GM19455 (cell line): ENCODE measurements at regions not wholly inside any gene's neighbourhood (a gene's known extent, or its start where the extent isn't known, plus 50 kb on each side); places are given as distances from the start of the nearest gene placed in this dataset.

Source experiments
- ATAC-seq: cut with Tn5 transposase; IDR thresholded peaks from one replicate; pipeline ENCODE4 v1.9.1; 2021; ENCODE audit not compliant: unreplicated experiment

DNA sequence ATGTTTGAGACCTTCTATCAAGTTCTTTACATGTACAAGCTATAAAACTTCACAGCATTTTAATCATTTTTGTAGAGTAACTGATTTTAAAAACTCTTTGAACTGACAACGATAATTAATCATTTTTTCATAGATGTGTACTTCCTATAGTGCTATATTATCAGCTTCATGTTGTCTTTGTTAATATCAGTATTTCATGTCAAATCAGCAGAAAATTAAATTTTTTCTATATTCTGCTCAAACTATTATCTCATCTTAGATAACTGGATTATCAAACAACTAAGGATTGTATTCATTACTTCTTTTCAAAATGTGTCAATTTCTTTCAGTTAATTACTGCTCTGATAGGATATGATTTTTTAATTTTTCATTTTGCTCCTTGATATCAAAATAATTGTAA is 214.6 kb upstream of the RGS18 start:
- ATAC-seq, result no peak

DNA sequence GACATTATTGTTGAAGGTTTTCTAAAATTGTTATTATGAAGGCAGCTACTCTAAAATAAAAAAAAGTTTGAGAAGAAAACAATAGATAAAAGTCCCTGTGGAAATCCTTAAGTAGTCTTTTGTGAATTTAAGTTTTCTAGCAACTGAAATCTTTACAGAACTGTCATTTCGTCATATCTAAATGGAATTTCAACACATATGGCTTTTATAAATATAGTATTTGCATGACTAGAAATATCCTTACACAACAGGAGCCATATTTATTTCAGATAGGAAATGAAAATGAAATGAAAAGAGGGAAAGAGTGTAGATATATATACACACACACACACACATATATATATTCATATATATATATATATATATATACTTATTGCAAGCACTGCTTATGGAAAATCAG is 204.7 kb upstream of the RGS18 start:
- no peak for ATAC-seq

DNA sequence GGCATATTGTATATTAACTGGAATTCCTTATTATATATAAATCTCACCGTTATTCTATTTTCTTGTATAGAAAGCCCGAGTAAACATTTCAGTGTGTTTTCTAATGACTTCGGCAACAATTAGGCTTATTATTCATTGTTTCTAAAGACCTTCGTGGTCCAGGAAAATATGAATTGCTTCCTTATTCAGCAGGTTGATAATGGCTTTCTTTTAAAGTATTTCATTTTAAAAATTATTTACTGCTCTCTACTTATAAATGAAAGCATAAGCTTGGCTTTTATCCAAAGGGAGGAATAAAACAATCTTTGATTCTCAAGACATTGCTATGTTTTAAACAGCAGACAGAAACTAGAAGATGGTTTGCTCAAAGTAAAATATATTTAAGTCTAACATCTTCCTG is 198.4 kb upstream of the RGS18 start:
- ATAC-seq, result no peak

DNA sequence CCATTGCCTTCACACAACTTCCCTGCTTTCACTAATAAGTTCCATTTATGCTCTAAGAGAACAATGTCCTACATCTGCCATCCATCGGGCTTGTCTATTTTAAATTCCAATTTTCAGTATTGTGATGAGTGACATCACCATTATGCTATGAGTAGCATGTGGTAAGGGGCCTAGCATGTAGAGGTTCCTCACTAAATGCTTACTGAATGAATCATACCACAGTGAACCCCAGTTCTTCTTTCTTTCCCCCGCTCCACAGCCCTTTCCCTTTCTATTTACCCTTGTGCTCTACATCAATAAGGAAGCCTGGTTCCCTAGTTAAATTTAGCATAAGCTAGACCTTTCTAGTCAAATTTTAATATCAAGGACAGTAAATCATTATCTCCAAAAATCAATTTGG is 195.0 kb upstream of the RGS18 start:
- ATAC-seq, result no peak

DNA sequence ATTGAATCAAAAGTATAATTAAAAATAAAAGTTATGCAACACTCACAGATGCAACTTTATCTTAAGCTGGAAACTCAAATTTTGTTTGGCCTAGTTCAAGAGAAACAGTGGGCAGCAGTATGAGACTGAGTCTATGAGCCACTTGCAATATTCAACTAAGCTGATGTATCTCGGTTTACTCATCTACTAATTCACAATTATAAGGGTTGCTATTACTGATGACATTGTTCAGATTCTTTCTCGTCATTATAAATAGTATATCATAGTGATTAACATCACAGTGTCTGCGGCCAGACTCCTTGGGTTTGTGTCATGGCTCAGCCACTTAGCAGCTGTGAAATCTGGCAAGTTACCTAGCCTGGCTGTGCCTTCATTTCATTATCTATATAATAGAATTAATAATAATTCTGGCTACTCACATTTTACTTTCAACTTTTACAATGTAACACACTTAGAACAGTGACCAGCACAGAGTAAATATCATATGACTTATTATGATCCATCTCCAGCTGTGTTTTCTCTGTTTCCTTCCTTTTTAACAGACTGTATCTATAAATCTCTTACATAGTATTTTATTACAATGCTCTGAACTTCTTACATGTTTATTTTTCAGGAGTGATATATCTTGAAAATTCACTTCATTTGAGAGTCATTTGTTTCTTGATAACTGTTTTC is 194.3 kb upstream of the RGS18 start:
- no peak for ATAC-seq

DNA sequence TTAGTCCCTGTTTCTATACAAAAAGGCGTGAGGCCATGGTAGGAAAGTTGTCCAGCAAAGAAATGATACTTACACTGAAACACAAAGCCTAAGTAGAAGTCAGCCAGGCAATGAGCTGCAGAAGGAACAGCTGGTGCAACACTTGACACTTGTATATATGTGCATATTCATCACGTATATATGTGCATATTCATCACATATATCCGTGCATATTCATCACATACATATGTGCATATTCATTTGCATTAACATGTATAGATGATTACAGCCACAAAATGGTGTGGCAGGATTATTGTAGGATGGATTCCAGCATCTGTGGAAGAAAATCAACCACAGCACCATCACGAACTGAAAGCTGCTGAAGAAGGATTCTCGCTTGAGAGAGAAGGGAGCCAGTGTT is 189.0 kb upstream of the RGS18 start:
- ATAC-seq, result no peak

DNA sequence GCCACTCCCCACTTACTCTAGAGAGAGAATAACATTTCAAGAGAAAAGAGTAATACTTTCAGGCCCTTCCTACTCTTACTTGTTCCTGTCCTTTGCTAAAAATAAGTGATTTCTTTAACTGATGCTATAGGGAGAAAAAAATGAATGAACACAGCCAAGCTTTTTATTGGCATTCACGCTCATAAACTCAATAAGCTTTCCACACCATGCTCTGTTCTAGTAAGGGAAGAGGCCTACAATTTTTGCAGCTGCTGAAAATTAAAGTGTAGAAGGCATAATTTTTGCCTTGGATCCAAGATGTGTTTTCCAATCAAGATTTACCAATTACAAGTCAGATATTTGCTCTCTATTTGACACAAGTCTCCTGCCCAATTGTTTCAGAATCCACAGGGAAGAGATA is 188.1 kb upstream of the RGS18 start:
- no peak for ATAC-seq

DNA sequence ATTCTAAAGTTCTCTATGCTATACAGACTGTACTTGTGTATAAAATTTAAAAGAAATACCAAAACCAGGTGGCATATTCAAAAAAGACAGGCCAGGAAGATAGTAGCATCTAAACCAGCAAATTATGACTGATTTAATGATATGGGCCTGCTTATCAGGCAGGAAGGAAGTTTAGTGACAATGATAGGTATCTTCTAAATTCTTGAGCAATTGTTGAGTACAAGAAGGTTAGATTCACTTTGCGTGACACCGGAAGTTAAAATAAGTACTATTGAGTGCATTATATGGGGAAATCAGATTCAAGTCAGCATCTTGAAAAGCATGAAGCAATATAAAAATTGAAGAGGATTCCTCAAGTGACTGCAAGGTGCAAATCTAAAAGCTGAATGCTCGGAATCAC is 186.8 kb upstream of the RGS18 start:
- ATAC-seq, result no peak

DNA sequence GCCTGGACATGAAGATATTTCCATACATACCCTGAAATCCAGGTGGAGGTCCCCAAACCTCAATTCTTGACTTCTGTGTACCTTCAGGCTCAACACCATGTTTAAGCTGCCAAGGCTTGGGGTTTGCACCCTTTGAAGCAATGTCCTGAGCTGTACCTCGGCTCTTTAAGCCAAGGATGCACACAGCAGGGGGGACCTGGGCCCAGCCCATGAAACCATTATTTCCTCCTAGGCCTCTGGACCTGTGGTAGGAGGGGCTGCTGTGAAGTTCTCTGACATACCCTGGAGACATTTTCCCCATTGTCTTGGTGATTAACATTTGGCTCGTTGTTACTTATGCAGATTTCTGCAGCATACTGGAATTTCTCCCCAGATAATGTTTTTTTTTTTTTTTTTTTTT is 184.3 kb upstream of the RGS18 start:
- no peak for ATAC-seq

DNA sequence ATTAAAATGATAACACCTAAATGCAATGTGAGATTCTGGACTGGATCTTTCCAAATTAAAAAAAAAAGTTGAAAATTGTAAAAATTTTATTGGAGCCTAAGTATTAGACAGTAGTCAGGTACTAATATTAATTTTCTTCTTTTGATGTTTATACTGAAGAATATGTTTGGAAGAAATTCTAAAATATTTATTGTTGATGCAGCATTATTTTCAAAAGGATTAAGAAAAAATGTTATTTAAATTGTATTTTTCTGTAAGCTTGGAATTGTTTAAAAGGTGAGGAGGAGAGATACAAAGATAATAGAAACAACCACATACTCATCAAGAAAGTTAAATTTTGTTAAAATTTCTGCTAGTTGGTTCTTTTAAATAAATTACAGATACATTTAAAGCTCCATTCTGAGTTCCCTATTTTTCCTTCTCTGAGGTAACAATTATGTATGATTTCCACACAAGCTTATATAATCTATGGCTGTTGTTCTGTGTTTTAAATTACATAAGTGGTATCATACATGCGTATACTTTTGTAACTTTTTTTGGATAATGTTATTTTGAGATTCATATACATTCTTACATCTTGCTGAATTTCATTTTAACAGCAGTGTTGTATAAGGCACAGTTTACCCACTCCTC is 180.3 kb upstream of the RGS18 start:
- ATAC-seq, result no peak

DNA sequence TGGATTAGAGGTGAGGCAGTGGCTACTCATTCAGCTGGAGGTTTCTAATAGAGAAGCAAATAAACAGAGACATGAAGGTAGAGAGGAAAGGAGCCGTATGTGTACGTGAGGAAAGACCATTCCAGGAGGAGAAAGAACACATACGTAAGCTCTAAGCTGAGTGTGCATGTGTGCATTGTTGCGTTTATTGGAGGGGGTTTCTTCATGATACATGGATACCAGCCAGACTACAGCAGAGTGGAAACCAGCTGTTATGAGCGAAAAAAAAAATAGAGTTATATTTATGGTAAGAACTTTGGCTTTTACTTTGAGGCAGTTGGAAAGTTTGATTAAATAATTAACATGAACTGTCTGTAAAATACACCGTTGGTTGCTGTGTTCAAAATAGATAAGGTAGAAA is 173.4 kb upstream of the RGS18 start:
- no peak for ATAC-seq

DNA sequence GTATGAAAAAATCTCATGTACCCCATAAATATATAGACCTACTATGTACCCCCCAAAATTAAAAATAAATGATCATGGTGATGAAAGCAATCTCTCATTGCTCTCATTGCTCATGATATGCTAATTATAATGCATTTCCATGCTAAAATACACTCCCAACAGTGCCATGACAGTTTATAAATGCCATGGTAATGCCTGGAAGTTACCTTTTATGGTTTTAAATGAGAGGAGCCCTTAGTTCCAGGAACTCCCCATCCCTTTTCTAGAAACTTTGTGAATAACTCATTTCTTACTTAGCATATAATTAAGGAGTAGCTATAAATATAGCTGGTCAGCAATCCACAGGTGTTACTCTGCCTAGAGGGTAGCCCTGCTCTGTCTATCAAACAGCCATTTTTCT is 166.1 kb upstream of the RGS18 start:
- no peak for ATAC-seq

DNA sequence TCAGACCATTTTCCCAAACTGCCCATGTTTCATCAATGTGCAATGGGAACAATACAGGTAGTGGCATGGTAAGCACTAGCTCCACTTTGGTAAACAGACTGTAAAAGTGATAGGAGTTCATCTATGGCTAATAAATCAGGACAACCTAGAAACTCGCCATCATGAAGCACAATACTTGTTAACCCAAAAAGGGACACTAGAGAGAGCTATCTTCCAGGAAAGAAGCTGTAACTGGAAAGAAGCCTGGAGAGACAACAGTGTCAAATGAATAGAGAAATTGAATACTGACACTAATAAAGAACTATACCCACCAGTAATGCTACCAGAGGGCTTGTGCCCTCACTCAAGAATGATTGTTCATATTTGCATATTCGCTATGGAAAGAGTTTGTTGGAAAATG is 164.7 kb upstream of the RGS18 start:
- no peak for ATAC-seq

DNA sequence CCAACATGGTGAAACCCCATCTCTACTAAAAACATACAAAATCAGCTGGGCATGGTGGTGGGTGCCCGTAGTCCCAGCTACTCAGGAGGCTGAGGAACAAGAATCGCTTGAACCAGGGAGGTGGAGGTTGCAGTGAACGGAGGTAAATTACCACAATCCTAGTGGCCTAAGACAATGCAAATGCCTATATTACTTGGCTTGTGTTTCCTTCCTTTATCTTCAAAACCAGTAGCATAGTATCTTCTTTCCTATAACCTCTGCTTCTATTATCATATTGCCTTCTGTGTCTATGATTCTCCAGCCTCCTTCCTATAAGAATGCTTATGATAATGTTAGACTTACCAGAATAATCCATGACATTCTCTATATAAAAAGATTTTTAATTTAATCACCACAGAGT is 156.2 kb upstream of the RGS18 start:
- ATAC-seq, result no peak

DNA sequence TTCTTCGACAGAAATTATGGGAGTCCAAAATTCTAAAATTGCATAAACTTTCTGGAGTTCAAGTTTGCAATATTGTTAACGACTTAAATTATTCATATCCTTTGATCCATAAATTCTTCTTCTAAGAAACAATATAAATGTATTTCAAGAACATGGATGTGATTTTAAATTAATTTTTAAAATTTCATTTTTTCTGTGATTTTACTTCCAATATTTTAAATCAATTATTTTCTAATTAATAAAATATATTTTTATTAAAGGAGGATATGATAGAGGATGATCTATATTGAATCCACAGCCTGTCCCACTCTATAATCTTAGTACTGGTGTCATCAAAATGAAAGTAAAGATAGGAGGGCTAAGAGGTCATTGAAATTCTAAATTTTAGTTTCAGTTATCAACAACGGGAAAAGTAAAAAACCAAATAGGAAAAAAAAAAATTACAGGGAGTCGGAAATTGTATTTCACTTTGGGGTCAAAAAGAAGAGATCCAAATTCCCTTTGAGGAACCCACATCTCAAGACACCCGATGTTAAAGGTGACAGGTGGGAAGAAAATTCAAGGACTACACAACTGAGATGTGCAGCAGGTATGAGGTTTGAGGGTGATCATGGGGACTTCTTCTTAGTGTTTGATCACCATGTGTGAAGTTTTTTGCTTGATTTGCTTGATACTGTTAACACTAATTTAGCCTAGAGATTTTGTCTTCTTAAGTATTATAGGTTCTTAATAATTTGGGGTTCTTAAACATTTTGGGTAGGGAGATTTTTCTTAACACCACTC is 154.8 kb upstream of the RGS18 start:
- no peak for ATAC-seq

DNA sequence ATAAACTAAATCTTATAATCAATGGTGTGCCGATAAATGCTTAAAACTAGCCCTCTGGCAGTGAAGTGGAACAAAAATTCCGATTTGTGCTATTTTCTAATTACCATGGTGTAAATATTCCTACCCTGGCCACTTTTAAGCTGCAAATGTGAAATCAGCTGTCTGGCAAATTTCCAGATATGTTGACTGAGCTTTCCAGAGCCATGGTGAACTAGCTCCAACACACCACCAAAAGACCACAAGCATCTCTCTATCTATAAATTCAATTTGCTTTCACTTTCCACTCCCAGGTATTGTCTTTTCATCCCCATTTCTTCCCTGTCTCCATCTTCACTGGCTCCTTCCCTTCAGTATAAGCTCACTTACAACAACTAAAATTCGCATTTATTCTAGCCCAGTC is 152.3 kb upstream of the RGS18 start:
- ATAC-seq, result no peak

DNA sequence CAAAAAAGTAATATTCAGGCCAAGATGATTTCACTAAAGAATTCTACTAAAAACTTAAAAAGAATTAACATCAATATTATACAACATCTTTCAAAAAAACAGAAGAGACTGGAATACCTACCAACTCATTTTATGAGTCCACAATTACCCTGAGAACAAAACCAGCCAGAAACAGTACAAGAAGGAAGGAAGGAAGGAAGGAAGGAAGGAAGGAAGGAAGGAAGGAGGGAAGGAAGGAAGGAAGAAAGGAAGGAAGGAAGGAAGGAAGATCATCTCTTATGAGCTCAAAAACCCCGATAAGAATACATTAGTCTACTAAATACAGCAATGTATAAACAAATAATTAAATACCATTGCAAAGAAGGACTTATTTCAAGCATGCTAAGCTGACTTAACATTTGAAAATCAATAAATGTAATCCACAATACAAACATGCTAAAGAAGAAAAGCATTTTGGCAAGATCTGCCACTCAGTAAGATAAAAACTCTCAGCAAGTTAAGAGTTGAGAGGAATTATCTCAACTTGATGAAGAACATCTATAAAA is 149.9 kb upstream of the RGS18 start:
- no peak for ATAC-seq

DNA sequence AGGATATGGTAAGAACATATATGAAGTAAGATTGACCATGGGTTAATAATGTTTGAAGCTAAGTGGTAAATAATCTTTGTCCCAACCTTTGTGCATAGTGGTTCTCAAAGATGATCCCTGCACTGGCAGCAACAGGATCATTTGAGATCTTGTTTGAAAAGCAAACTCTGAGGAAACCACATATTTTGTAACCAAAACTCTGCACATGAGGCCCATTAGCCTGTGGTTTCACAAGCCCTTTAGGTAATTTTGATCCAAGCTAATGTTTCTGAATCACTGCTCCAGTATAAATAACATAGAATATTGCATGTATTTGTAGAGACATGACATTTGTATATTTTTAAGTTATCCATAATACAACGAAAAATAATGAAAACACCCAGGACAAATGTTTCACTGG is 147.9 kb upstream of the RGS18 start:
- no peak for ATAC-seq

DNA sequence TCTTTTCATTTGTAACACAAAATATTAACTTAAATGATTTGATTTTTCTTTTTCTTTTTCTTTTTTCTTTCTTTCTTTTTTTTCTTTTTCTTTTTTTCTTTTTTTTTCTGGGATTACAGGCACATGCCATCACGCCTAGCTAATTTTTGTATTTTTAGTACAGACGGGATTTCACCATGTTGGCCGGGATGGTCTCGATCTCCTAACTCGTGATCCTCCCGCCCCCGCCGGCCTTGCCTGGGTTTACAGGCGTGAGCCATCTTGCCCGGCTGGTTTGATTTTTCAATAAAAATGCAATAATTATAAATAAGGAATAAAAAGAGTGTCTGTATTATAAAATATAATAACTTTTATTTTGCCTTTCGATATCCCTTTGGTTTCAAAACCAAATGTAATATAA is 146.7 kb upstream of the RGS18 start:
- no peak for ATAC-seq

DNA sequence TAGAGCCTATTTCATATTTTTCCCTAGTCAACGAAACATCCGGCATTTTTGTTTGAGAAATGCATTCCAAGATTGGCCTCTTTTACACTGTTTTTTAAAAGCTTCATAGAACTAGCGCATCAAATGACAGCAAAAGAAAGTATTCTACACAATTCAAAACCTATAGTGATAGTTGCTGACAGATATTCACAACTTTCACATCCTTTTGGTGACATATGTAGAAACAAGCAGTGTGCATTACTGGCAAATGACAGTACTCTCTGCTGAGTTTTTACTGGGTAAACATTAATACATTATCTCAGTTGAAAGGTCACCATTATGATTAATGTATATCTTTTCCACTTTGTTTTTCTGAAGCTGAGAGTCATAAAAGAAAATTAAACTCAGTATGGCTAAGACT is 135.4 kb upstream of the RGS18 start:
- no peak for ATAC-seq

DNA sequence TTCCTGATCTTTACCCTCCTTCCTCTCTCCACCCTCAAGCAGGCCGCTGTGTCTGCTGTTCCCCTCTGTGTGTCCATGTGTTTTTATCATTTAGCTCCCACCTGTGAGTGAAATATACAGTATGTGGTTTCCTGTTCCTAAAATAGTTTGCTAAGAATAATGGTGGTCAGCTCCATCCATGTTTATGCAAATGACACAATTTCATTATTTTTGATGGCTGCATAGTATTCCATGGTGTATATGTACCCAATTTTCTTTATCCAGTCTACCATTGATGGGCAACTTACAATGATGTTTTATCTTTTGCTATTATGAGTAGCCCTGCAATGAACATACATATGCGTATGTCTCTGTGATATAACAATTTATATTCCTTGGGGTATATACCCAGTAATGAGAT is 133.4 kb upstream of the RGS18 start:
- no peak for ATAC-seq

DNA sequence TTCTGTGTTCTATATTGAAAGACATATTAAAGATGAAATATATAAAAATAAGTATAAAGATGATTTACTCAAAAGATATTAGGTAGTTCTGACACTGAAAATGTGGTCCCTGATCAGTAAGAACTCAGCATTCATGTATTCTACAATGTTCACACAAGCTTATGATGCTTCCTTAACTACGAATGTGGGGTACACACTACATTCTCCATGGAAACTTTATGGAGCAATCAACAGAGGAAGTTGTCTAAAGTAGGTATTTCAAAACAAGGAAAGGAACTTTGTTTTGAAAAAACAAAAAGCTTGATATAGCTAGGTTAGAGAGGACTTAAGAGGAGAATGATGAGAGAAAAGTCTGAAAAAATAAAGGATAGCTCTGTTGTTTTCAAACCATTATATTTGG is 119.7 kb upstream of the RGS18 start:
- no peak for ATAC-seq
